ENCODE measurements at regions not wholly inside any gene's neighbourhood (a gene's known extent, or its start where the extent isn't known, plus 50 kb on each side); places are given as distances from the start of the nearest gene placed in this dataset.
"Not testable (repeated sequence)": the region's sequence is repeated elsewhere in the genome, so short reads cannot be mapped to it uniquely, and the experiment has no call there.

- Histone ChIP-seq H3K36me3 (ENCODE audit: control insufficient read depth, insufficient read depth, low read length) (no peaks in the 10 kb centered on the region), H3K9me3 (ENCODE audit: control insufficient read depth, low read length) (no peaks in the 10 kb centered on the region), H3K4me1 (ENCODE audit: control insufficient read depth, insufficient read depth, low read length) (no peaks in the 10 kb centered on the region), H3K4me3 (ENCODE audit: insufficient read depth, low read depth, low read length) (no peak overlapping the region), H3K27me3 (ENCODE audit: control insufficient read depth, insufficient read depth, low read length, poor library complexity, severe bottlenecking) (no peaks in the 10 kb centered on the region), H3K27ac (ENCODE audit: insufficient read depth, low read depth, low read length, poor library complexity, severe bottlenecking) (no peak overlapping the region)
- WGBS, 2 experiments = 90 to 98% methylated on average over 2 of the region's 2 CpGs
Observed at GRCh38 chr5:56386046-56386445, 152.9 kb upstream of the ANKRD55 start.

- 89% methylated on average over 12 of the region's 12 CpGs for WGBS, 2 experiments
- H3K4me1 ChIP-seq (ENCODE audit: control insufficient read depth, insufficient read depth, low read length) = no peaks in the 10 kb centered on the region
- no peaks in the 10 kb centered on the region for H3K27me3 ChIP-seq (ENCODE audit: control insufficient read depth, insufficient read depth, low read length, poor library complexity, severe bottlenecking)
- no peak overlapping the region for H3K27ac ChIP-seq (ENCODE audit: insufficient read depth, low read depth, low read length, poor library complexity, severe bottlenecking)
- H3K4me3 ChIP-seq (ENCODE audit: insufficient read depth, low read depth, low read length) = no peak overlapping the region
- H3K36me3 ChIP-seq (ENCODE audit: control insufficient read depth, insufficient read depth, low read length) = no peaks in the 10 kb centered on the region
- no peaks in the 10 kb centered on the region for H3K9me3 ChIP-seq (ENCODE audit: control insufficient read depth, low read length)
Observed at GRCh38 chr5:56384186-56384585, 151.1 kb upstream of the ANKRD55 start.

- Histone ChIP-seq H3K4me3 (ENCODE audit: insufficient read depth, low read depth, low read length) (no peak overlapping the region), H3K27ac (ENCODE audit: insufficient read depth, low read depth, low read length, poor library complexity, severe bottlenecking) (no peak overlapping the region), H3K36me3 (ENCODE audit: control insufficient read depth, insufficient read depth, low read length) (no peaks in the 10 kb centered on the region), H3K9me3 (ENCODE audit: control insufficient read depth, low read length) (no peaks in the 10 kb centered on the region), H3K4me1 (ENCODE audit: control insufficient read depth, insufficient read depth, low read length) (no peaks in the 10 kb centered on the region), H3K27me3 (ENCODE audit: control insufficient read depth, insufficient read depth, low read length, poor library complexity, severe bottlenecking) (no peaks in the 10 kb centered on the region)
- WGBS, 2 experiments = 93 to 95% methylated on average over 10 of the region's 10 CpGs
Observed at GRCh38 chr5:56383761-56384160, 150.6 kb upstream of the ANKRD55 start.

- Histone ChIP-seq H3K36me3 (ENCODE audit: control insufficient read depth, insufficient read depth, low read length) (no peaks in the 10 kb centered on the region), H3K27ac (ENCODE audit: insufficient read depth, low read depth, low read length, poor library complexity, severe bottlenecking) (no peak overlapping the region), H3K4me3 (ENCODE audit: insufficient read depth, low read depth, low read length) (no peak overlapping the region), H3K27me3 (ENCODE audit: control insufficient read depth, insufficient read depth, low read length, poor library complexity, severe bottlenecking) (no peaks in the 10 kb centered on the region), H3K4me1 (ENCODE audit: control insufficient read depth, insufficient read depth, low read length) (no peaks in the 10 kb centered on the region), H3K9me3 (ENCODE audit: control insufficient read depth, low read length) (no peaks in the 10 kb centered on the region)
- 42 to 54% methylated on average over 1 of the region's 1 CpG for WGBS, 2 experiments
Observed at GRCh38 chr5:56382896-56383295, 149.8 kb upstream of the ANKRD55 start.

GRCh38 chr5:56377573-56377972 lies 144.4 kb upstream of the ANKRD55 start:
- Histone ChIP-seq H3K4me3 (ENCODE audit: insufficient read depth, low read depth, low read length) (no peak overlapping the region), H3K36me3 (ENCODE audit: control insufficient read depth, insufficient read depth, low read length) (no peaks in the 10 kb centered on the region), H3K9me3 (ENCODE audit: control insufficient read depth, low read length) (no peaks in the 10 kb centered on the region), H3K27me3 (ENCODE audit: control insufficient read depth, insufficient read depth, low read length, poor library complexity, severe bottlenecking) (no peaks in the 10 kb centered on the region), H3K27ac (ENCODE audit: insufficient read depth, low read depth, low read length, poor library complexity, severe bottlenecking) (no peak overlapping the region), H3K4me1 (ENCODE audit: control insufficient read depth, insufficient read depth, low read length) (no peaks in the 10 kb centered on the region)

- no peak overlapping the region for H3K27ac ChIP-seq (ENCODE audit: insufficient read depth, low read depth, low read length, poor library complexity, severe bottlenecking)
- H3K4me3 ChIP-seq (ENCODE audit: insufficient read depth, low read depth, low read length) = no peak overlapping the region
- H3K4me1 ChIP-seq (ENCODE audit: control insufficient read depth, insufficient read depth, low read length) = no peaks in the 10 kb centered on the region
- H3K27me3 ChIP-seq (ENCODE audit: control insufficient read depth, insufficient read depth, low read length, poor library complexity, severe bottlenecking) = no peaks in the 10 kb centered on the region
- peaks cover 3% of the 10 kb centered on the region for H3K9me3 ChIP-seq (ENCODE audit: control insufficient read depth, low read length)
- 89 to 100% methylated on average over 2 of the region's 2 CpGs for WGBS, 2 experiments
- H3K36me3 ChIP-seq (ENCODE audit: control insufficient read depth, insufficient read depth, low read length) = no peaks in the 10 kb centered on the region
Observed at GRCh38 chr5:56376128-56376527, 143.0 kb upstream of the ANKRD55 start.

- Histone ChIP-seq H3K27me3 (ENCODE audit: control insufficient read depth, insufficient read depth, low read length, poor library complexity, severe bottlenecking) (no peaks in the 10 kb centered on the region), H3K9me3 (ENCODE audit: control insufficient read depth, low read length) (peaks cover 3% of the 10 kb centered on the region), H3K4me1 (ENCODE audit: control insufficient read depth, insufficient read depth, low read length) (no peaks in the 10 kb centered on the region), H3K4me3 (ENCODE audit: insufficient read depth, low read depth, low read length) (no peak overlapping the region), H3K36me3 (ENCODE audit: control insufficient read depth, insufficient read depth, low read length) (no peaks in the 10 kb centered on the region), H3K27ac (ENCODE audit: insufficient read depth, low read depth, low read length, poor library complexity, severe bottlenecking) (no peak overlapping the region)
- 92 to 93% methylated on average over 5 of the region's 5 CpGs for WGBS, 2 experiments
Observed at GRCh38 chr5:56375011-56375410, 141.9 kb upstream of the ANKRD55 start.

- H3K9me3 ChIP-seq (ENCODE audit: control insufficient read depth, low read length); H3K27me3 ChIP-seq (ENCODE audit: control insufficient read depth, insufficient read depth, low read length, poor library complexity, severe bottlenecking); H3K36me3 ChIP-seq (ENCODE audit: control insufficient read depth, insufficient read depth, low read length); H3K4me3 ChIP-seq (ENCODE audit: insufficient read depth, low read depth, low read length); H3K27ac ChIP-seq (ENCODE audit: insufficient read depth, low read depth, low read length, poor library complexity, severe bottlenecking); H3K4me1 ChIP-seq (ENCODE audit: control insufficient read depth, insufficient read depth, low read length): not testable (repeated sequence)
- 92% methylated on average over 23 to 31 of the region's 31 CpGs for WGBS, 2 experiments
Observed at GRCh38 chr5:56372491-56372890, 139.4 kb upstream of the ANKRD55 start.

GRCh38 chr5:56369361-56369811 lies 136.3 kb upstream of the ANKRD55 start:
- H3K27ac ChIP-seq (ENCODE audit: insufficient read depth, low read depth, low read length, poor library complexity, severe bottlenecking) = no peak overlapping the region
- no peak overlapping the region for H3K4me3 ChIP-seq (ENCODE audit: insufficient read depth, low read depth, low read length)
- no peaks in the 10 kb centered on the region for H3K27me3 ChIP-seq (ENCODE audit: control insufficient read depth, insufficient read depth, low read length, poor library complexity, severe bottlenecking)
- no peaks in the 10 kb centered on the region for H3K36me3 ChIP-seq (ENCODE audit: control insufficient read depth, insufficient read depth, low read length)
- 91 to 93% methylated on average over 3 of the region's 3 CpGs for WGBS, 2 experiments
- peaks cover 3% of the 10 kb centered on the region for H3K9me3 ChIP-seq (ENCODE audit: control insufficient read depth, low read length)
- no peaks in the 10 kb centered on the region for H3K4me1 ChIP-seq (ENCODE audit: control insufficient read depth, insufficient read depth, low read length)

- H3K4me3 ChIP-seq (ENCODE audit: insufficient read depth, low read depth, low read length) = no peak overlapping the region
- WGBS, 2 experiments = 94 to 96% methylated on average over 2 of the region's 2 CpGs
- H3K4me1 ChIP-seq (ENCODE audit: control insufficient read depth, insufficient read depth, low read length) = no peaks in the 10 kb centered on the region
Observed at GRCh38 chr5:56367748-56368147, 134.6 kb upstream of the ANKRD55 start.

GRCh38 chr5:56366986-56367385 lies 133.9 kb upstream of the ANKRD55 start:
- H3K9me3 ChIP-seq (ENCODE audit: control insufficient read depth, low read length) = peaks cover 3% of the 10 kb centered on the region
- H3K27ac ChIP-seq (ENCODE audit: insufficient read depth, low read depth, low read length, poor library complexity, severe bottlenecking) = no peak overlapping the region
- 89 to 95% methylated on average over 1 of the region's 1 CpG for WGBS, 2 experiments
- no peaks in the 10 kb centered on the region for H3K4me1 ChIP-seq (ENCODE audit: control insufficient read depth, insufficient read depth, low read length)
- no peaks in the 10 kb centered on the region for H3K36me3 ChIP-seq (ENCODE audit: control insufficient read depth, insufficient read depth, low read length)
- no peaks in the 10 kb centered on the region for H3K27me3 ChIP-seq (ENCODE audit: control insufficient read depth, insufficient read depth, low read length, poor library complexity, severe bottlenecking)
- no peak overlapping the region for H3K4me3 ChIP-seq (ENCODE audit: insufficient read depth, low read depth, low read length)

More at GRCh38 chr5:56367748-56368147, 134.6 kb upstream of the ANKRD55 start:
- Histone ChIP-seq H3K27me3 (ENCODE audit: control insufficient read depth, insufficient read depth, low read length, poor library complexity, severe bottlenecking) (no peaks in the 10 kb centered on the region), H3K36me3 (ENCODE audit: control insufficient read depth, insufficient read depth, low read length) (no peaks in the 10 kb centered on the region), H3K27ac (ENCODE audit: insufficient read depth, low read depth, low read length, poor library complexity, severe bottlenecking) (no peak overlapping the region), H3K9me3 (ENCODE audit: control insufficient read depth, low read length) (peaks cover 3% of the 10 kb centered on the region)

Data from ectodermal cell (in vitro differentiated cells).